ENCODE measurements at regions not wholly inside any gene's neighbourhood (a gene's known extent, or its start where the extent isn't known, plus 50 kb on each side); places are given as distances from the start of the nearest gene placed in this dataset.

- 73 to 79% methylated on average over 9 to 12 of the region's 12 CpGs for WGBS, 2 donors
- no peaks in the 10 kb centered on the region for H3K4me1 ChIP-seq
- H3K4me3 ChIP-seq: no peak overlapping the region
- TF ChIP-seq CTCF (IDR thresholded peaks at IDR 0.05) (no peak), POLR2A (IDR thresholded peaks at IDR 0.05) (no peak)
- intact Hi-C loops (cut with DNase I): no loop called here
- H3K27ac ChIP-seq: no peak overlapping the region
- H3K27me3 ChIP-seq: no peaks in the 10 kb centered on the region
- DNase-seq (no peak), ATAC-seq (no peak)
- no peaks in the 10 kb centered on the region for H3K36me3 ChIP-seq (replicated peaks in 1 of 2; ENCODE audit: insufficient read depth in 1 of 2, low read depth in 2 of 2)
- H3K9me3 ChIP-seq: no peaks in the 10 kb centered on the region
These were observed 78.7 kb upstream of the ASB18 start for GRCh38 chr2:236342951-236343350.

- no peak for ATAC-seq
- intact Hi-C loops (cut with DNase I): no loop called here
- no peaks in the 10 kb centered on the region for H3K27me3 ChIP-seq
- WGBS, 2 donors: 23 to 26% methylated on average over 9 to 10 of the region's 10 CpGs
- no peaks in the 10 kb centered on the region for H3K36me3 ChIP-seq (replicated peaks in 1 of 2; ENCODE audit: insufficient read depth in 1 of 2, low read depth in 2 of 2)
- no peaks in the 10 kb centered on the region for H3K9me3 ChIP-seq
- peak; percentile 67 to 78 (median 74) for TF ChIP-seq CTCF (IDR thresholded peaks at IDR 0.05)
- no peak for TF ChIP-seq POLR2A (IDR thresholded peaks at IDR 0.05)
- no peak overlapping the region for H3K27ac ChIP-seq
- no peaks in the 10 kb centered on the region for H3K4me1 ChIP-seq
- H3K4me3 ChIP-seq: no peak overlapping the region
- peak; percentile 63 to 76 (median 72) for DNase-seq
These were observed 79.4 kb upstream of the ASB18 start for GRCh38 chr2:236343400-236344161.

- DNase-seq: no peak
- H3K4me1 ChIP-seq: no peaks in the 10 kb centered on the region
- no peak for ATAC-seq
- WGBS, 2 donors: 66 to 67% methylated on average over 4 to 7 of the region's 7 CpGs
- H3K9me3 ChIP-seq: no peaks in the 10 kb centered on the region
- no peak for TF ChIP-seq CTCF (IDR thresholded peaks at IDR 0.05)
- TF ChIP-seq POLR2A (IDR thresholded peaks at IDR 0.05): no peak
- H3K4me3 ChIP-seq: no peak overlapping the region
- no peaks in the 10 kb centered on the region for H3K36me3 ChIP-seq (replicated peaks in 1 of 2; ENCODE audit: insufficient read depth in 1 of 2, low read depth in 2 of 2)
- no peaks in the 10 kb centered on the region for H3K27me3 ChIP-seq
- no peak overlapping the region for H3K27ac ChIP-seq
- intact Hi-C loops (cut with DNase I): no loop called here
These were observed 80.2 kb upstream of the ASB18 start for GRCh38 chr2:236344446-236344845.

- no peak for DNase-seq
These were observed 81.0 kb upstream of the ASB18 start for GRCh38 chr2:236345081-236345714.

More at GRCh38 chr2:236345081-236345714, 81.0 kb upstream of the ASB18 start:
- Histone ChIP-seq H3K4me1 (no peaks in the 10 kb centered on the region), H3K27me3 (no peaks in the 10 kb centered on the region), H3K4me3 (no peak overlapping the region), H3K27ac (no peak overlapping the region), H3K9me3 (no peaks in the 10 kb centered on the region), H3K36me3 (replicated peaks in 1 of 2; ENCODE audit: insufficient read depth in 1 of 2, low read depth in 2 of 2) (no peaks in the 10 kb centered on the region)
- TF ChIP-seq POLR2A (IDR thresholded peaks at IDR 0.05): no peak
- TF ChIP-seq CTCF (IDR thresholded peaks at IDR 0.05): no peak
- WGBS, 2 donors: 70 to 72% methylated on average over 16 to 18 of the region's 18 CpGs
- ATAC-seq: no peak
- intact Hi-C loops (cut with DNase I): no loop called here

All from body of pancreas (tissue), 4 donors.